Body of pancreas (tissue), 4 donors: ENCODE measurements at regions not wholly inside any gene's neighbourhood (a gene's known extent, or its start where the extent isn't known, plus 50 kb on each side); places are given as distances from the start of the nearest gene placed in this dataset.

Experiments
- ATAC-seq: fragments of 150-250 bp; one replicate; pipeline ENCODE4 v1.9.1; 2016
- DNase-seq, 4 donors: peaks; one replicate each; pipeline ENCODE4 v3.0.0-alpha.2; 2019
- H3K27ac ChIP-seq, 4 donors: fragments of 200-600 bp; sonication (generic); 1 replicate in 3 of 4; 2 replicates in 1 of 4; pipeline versions ENCODE4 v1.5.1 to v1.6.1; 2016 to 2019; ENCODE audit warnings: mild to moderate bottlenecking in 1 of 4, mixed read lengths in 1 of 4, moderate library complexity in 1 of 4
- H3K27me3 ChIP-seq, 2 donors: fragments of 200-600 bp; sonication (generic); one replicate each; pipeline ENCODE4 v1.6.0; 2016; ENCODE audit warnings: mild to moderate bottlenecking in 1 of 2
- H3K36me3 ChIP-seq, 2 donors: fragments of 200-600 bp; sonication (generic); replicated peaks in 1 of 2; 2 replicates each; pipeline ENCODE4 v1.5.1; 2016; ENCODE audit warnings: low read depth in 2 of 2; ENCODE audit not compliant: insufficient read depth in 1 of 2
- H3K4me1 ChIP-seq: fragments of 200-600 bp; sonication (generic); one replicate; pipeline ENCODE4 v1.6.0; 2016
- H3K4me3 ChIP-seq, 2 donors: fragments of 200-600 bp; sonication (generic); 1 replicate in 1 of 2; 2 replicates in 1 of 2; pipeline ENCODE4 v1.5.1; 2016 to 2019
- H3K9me3 ChIP-seq, 3 donors: fragments of 200-600 bp; sonication (generic); 1 replicate in 2 of 3; 2 replicates in 1 of 3; pipeline ENCODE4 v1.5.1; 2016
- CTCF ChIP-seq, 7 experiments: fragments of 450-650 bp in 4 of 7; fragments of 200-600 bp in 3 of 7; sonication (generic) in 3 of 7; IDR thresholded peaks; one replicate each; pipeline ENCODE4 v1.5.1; 2016 to 2019; ENCODE audit warnings: antibody characterized with exemption in 7 of 7
- POLR2A ChIP-seq, 3 donors: fragments of 450-650 bp; IDR thresholded peaks; one replicate each; pipeline ENCODE4 v1.6.1; 2016; ENCODE audit warnings: antibody characterized with exemption in 3 of 3, mild to moderate bottlenecking in 2 of 3
- WGBS, 2 donors: methylation state at CpG; one replicate each; pipeline ENCODE4 v1.1.5; 2017; 5-methylcytosine and 5-hydroxymethylcytosine counted together
- intact Hi-C: fragments of 100-400 bp; cut with DNase I; formaldehyde crosslinking; loops from one replicate; pipeline ENCODE4 v1.15.1; 2023

GRCh38 chr4:71232056-71232430 lies 106.8 kb upstream of the SLC4A4 start:
- Histone ChIP-seq H3K4me3 (no peak overlapping the region), H3K9me3 (no peaks in the 10 kb centered on the region), H3K27ac (peak overlapping the region in 1 of 4 donors; percentile 64), H3K36me3 (no peaks in the 10 kb centered on the region), H3K27me3 (no peaks in the 10 kb centered on the region), H3K4me1 (peaks cover 45% of the 10 kb centered on the region)
- DNase-seq: no peak
- intact Hi-C loops: no loop called here
- no peak for TF ChIP-seq CTCF (IDR thresholded peaks at IDR 0.05)
- no peak for TF ChIP-seq POLR2A (IDR thresholded peaks at IDR 0.05)
- 48 to 65% methylated on average over 1 of the region's 1 CpG for WGBS, 2 donors
- ATAC-seq: no peak

GRCh38 chr4:71232846-71233245 lies 106.0 kb upstream of the SLC4A4 start:
- 50 to 55% methylated on average over 1 of the region's 1 CpG for WGBS, 2 donors
- peaks cover 40% of the 10 kb centered on the region for H3K4me1 ChIP-seq
- intact Hi-C loops: no loop called here
- TF ChIP-seq CTCF (IDR thresholded peaks at IDR 0.05) (no peak), POLR2A (IDR thresholded peaks at IDR 0.05) (no peak)
- ATAC-seq: no peak
- no peak overlapping the region for H3K4me3 ChIP-seq
- no peak for DNase-seq
- H3K36me3 ChIP-seq: no peaks in the 10 kb centered on the region
- H3K9me3 ChIP-seq: no peaks in the 10 kb centered on the region
- H3K27me3 ChIP-seq: no peaks in the 10 kb centered on the region
- H3K27ac ChIP-seq: peak overlapping the region in 2 of 4 donors; percentile 4 to 64

DNA sequence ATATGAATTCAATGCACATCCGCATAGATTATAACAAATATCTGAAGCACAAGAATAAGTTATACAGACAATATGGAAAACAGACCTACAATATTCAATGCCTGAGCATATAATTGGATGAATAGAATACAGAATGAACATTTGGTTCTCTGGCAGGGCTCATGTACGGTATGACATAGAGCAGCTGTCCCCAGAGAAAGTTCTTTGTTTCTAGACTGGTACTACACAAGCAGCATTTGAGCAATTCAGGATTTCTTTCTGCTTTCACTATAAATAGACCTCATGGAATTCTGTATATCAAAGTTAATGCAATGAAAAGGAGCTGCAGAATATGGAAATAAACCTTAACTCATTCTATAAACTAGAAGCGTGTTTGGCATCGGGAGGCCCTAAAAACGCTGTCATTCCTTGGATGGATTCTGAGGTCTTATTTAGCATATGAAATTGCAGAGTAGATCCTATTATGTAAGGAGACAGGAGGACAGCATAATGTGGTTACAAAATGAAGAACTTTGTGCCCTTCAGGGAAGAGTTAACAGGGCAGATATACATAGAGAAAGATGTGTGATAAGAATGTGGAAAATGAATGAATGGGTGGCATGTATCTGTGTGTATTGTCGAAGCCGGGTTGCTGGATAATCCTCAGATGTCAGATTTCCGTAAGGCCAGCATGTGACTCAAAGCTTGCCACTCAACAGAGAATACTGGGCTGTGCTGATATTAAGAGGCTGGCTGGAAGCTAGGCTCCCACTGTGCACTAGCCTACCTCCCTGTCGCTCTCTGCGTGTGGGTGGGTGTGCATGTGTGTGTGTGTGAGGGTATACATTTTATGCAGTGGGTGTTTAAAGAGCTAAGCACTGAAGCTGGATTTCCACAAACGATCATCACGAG lies 103.3 kb upstream of the SLC4A4 start:
- TF ChIP-seq CTCF (IDR thresholded peaks at IDR 0.05): no peak
- no peak for TF ChIP-seq POLR2A (IDR thresholded peaks at IDR 0.05)
- H3K36me3 ChIP-seq: no peaks in the 10 kb centered on the region
- ATAC-seq: no peak

GRCh38 chr4:71236226-71236625 lies 102.6 kb upstream of the SLC4A4 start:
- H3K4me1 ChIP-seq: peaks cover 24% of the 10 kb centered on the region
- no peak overlapping the region for H3K4me3 ChIP-seq
- no peaks in the 10 kb centered on the region for H3K36me3 ChIP-seq
- TF ChIP-seq POLR2A (IDR thresholded peaks at IDR 0.05) (no peak), CTCF (IDR thresholded peaks at IDR 0.05) (no peak)
- WGBS, 2 donors: 75 to 76% methylated on average over 4 of the region's 4 CpGs
- ATAC-seq (no peak), DNase-seq (no peak)
- intact Hi-C loops: no loop called here
- no peak overlapping the region for H3K27ac ChIP-seq
- no peaks in the 10 kb centered on the region for H3K27me3 ChIP-seq
- no peaks in the 10 kb centered on the region for H3K9me3 ChIP-seq

More for the DNA sequence above, 103.3 kb upstream of the SLC4A4 start:
- H3K4me1 ChIP-seq: peaks cover 30% of the 10 kb centered on the region
- H3K9me3 ChIP-seq: no peaks in the 10 kb centered on the region
- WGBS, 2 donors: 44 to 48% methylated on average over 12 of the region's 12 CpGs
- intact Hi-C loops: no loop called here
- H3K27ac ChIP-seq: no peak overlapping the region
- H3K4me3 ChIP-seq: no peak overlapping the region
- H3K27me3 ChIP-seq: no peaks in the 10 kb centered on the region
- no peak for DNase-seq

DNA sequence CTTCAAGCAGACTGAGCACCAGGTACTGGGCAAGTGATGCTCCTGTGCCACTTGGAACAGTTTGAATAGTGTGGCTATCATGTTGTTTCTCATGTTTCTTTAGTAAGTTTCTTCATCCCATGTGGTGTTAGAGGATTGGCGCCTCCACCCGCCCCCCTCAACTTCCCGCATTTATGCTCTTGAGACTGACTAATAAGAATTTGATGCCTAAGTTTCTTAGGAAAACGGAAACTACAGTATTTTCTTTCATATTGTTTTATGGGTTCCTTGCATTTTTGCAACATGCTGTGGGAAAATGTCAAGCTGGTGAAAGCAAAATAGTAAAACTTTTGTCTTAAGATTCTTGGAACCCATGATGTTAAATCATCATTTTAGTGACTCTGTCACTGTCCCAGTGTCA lies 101.2 kb upstream of the SLC4A4 start:
- intact Hi-C loops: no loop called here
- no peaks in the 10 kb centered on the region for H3K9me3 ChIP-seq
- H3K4me3 ChIP-seq: no peak overlapping the region
- TF ChIP-seq POLR2A (IDR thresholded peaks at IDR 0.05) (no peak), CTCF (IDR thresholded peaks at IDR 0.05) (no peak)
- no peak overlapping the region for H3K27ac ChIP-seq
- ATAC-seq (no peak), DNase-seq (no peak)
- no peaks in the 10 kb centered on the region for H3K27me3 ChIP-seq
- 56 to 65% methylated on average over 4 of the region's 4 CpGs for WGBS, 2 donors
- peaks cover 26% of the 10 kb centered on the region for H3K4me1 ChIP-seq
- H3K36me3 ChIP-seq: no peaks in the 10 kb centered on the region
